HEK293 (cell line): ENCODE measurements at regions not wholly inside any gene's neighbourhood (a gene's known extent, or its start where the extent isn't known, plus 50 kb on each side); places are given as distances from the start of the nearest gene placed in this dataset.

Experiments used
- HOXD13 ChIP-seq: sonication (generic); formaldehyde crosslinking; IDR thresholded peaks from 2 replicates; pipeline ENCODE4 v1.8.0; 2022; ENCODE audit warnings: missing genetic modification reagents, borderline replicate concordance
- ZNF423 ChIP-seq: fragments of 450-650 bp; formaldehyde crosslinking; IDR thresholded peaks from 2 replicates; pipeline ENCODE4 v1.5.1; 2016; ENCODE audit warnings: missing biosample characterization, missing genetic modification characterization
- ZNF561 ChIP-seq: fragments of 450-650 bp; IDR thresholded peaks from 2 replicates; pipeline ENCODE4 v1.5.1; 2018; ENCODE audit warnings: missing biosample characterization, missing genetic modification characterization, borderline replicate concordance
- TF ChIP-seq, protein P1 (sequence below): fragments of 450-650 bp; formaldehyde crosslinking; IDR thresholded peaks from 2 replicates; pipeline ENCODE4 v1.5.1; 2016; ENCODE audit warnings: missing biosample characterization, missing genetic modification characterization
- TF ChIP-seq, protein P2 (sequence below): fragments of 450-650 bp; formaldehyde crosslinking; IDR thresholded peaks from 2 replicates; pipeline ENCODE4 v1.5.1; 2017; ENCODE audit warnings: missing biosample characterization, missing genetic modification characterization

DNA sequence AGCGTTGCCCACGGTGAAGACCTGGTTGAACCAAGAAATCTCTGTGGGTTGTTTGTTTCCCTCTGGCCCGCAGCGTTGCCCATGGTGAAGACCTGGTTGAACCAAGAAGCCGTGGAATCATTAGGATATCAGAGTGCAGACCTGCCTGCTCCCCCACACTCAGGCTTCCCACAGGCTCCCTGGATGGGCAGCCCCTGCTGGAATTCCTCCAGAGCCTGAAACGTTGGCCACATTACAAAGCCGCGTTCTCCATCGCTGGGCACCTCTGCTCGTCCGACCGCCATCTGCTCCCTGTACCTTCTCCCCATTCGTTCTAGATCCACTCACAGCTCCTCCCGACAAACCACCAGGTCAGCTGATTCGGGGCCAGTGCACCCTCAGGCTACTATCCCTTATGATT is 266.9 kb upstream of the SHH start:
- TF ChIP-seq ZNF423 (tag by site-specific recombination): no peak
- TF ChIP-seq, protein P1, sequence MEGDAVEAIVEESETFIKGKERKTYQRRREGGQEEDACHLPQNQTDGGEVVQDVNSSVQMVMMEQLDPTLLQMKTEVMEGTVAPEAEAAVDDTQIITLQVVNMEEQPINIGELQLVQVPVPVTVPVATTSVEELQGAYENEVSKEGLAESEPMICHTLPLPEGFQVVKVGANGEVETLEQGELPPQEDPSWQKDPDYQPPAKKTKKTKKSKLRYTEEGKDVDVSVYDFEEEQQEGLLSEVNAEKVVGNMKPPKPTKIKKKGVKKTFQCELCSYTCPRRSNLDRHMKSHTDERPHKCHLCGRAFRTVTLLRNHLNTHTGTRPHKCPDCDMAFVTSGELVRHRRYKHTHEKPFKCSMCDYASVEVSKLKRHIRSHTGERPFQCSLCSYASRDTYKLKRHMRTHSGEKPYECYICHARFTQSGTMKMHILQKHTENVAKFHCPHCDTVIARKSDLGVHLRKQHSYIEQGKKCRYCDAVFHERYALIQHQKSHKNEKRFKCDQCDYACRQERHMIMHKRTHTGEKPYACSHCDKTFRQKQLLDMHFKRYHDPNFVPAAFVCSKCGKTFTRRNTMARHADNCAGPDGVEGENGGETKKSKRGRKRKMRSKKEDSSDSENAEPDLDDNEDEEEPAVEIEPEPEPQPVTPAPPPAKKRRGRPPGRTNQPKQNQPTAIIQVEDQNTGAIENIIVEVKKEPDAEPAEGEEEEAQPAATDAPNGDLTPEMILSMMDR (tag by site-specific recombination): no peak
- TF ChIP-seq HOXD13 (CRISPR knock-in tag): no peak
- TF ChIP-seq, protein P2, sequence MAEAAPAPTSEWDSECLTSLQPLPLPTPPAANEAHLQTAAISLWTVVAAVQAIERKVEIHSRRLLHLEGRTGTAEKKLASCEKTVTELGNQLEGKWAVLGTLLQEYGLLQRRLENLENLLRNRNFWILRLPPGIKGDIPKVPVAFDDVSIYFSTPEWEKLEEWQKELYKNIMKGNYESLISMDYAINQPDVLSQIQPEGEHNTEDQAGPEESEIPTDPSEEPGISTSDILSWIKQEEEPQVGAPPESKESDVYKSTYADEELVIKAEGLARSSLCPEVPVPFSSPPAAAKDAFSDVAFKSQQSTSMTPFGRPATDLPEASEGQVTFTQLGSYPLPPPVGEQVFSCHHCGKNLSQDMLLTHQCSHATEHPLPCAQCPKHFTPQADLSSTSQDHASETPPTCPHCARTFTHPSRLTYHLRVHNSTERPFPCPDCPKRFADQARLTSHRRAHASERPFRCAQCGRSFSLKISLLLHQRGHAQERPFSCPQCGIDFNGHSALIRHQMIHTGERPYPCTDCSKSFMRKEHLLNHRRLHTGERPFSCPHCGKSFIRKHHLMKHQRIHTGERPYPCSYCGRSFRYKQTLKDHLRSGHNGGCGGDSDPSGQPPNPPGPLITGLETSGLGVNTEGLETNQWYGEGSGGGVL (tag by site-specific recombination): no peak
- TF ChIP-seq ZNF561 (tag by site-specific recombination): no peak
